ENCODE measurements at regions not wholly inside any gene's neighbourhood (a gene's known extent, or its start where the extent isn't known, plus 50 kb on each side); places are given as distances from the start of the nearest gene placed in this dataset.

- H3K4me3 ChIP-seq (ENCODE audit: low read length in 2 of 2) = no peak overlapping the region
- H3K9me3 ChIP-seq (ENCODE audit: control insufficient read depth in 1 of 2, low read length in 2 of 2) = no peaks in the 10 kb centered on the region
- H3K4me3 Mint-ChIP-seq = no peak overlapping the region
- intact Hi-C loops (cut with micrococcal nuclease) = no loop called here
- H3K27ac Mint-ChIP-seq = no peak overlapping the region
- H3K27me3 ChIP-seq (ENCODE audit: insufficient read depth, low read length) = no peaks in the 10 kb centered on the region
- peaks cover 2 to 24% (median 15%) of the 10 kb centered on the region in 8 donors for H3K9me3 Mint-ChIP-seq
- no peak for DNase-seq
- H3K27me3 Mint-ChIP-seq = peaks cover 0 to 1% of the 10 kb centered on the region in 2 donors
- H3K36me3 Mint-ChIP-seq = no peaks in the 10 kb centered on the region
- no peaks in the 10 kb centered on the region for H3K4me1 ChIP-seq (ENCODE audit: insufficient read depth, low read length)
- H3K4me1 Mint-ChIP-seq = no peaks in the 10 kb centered on the region
- H3K27ac ChIP-seq (ENCODE audit: low read depth, low read length) = no peak overlapping the region
- CTCF ChIA-PET (ENCODE audit: partially characterized antibody) = no interaction called here
- POLR2A ChIA-PET (ENCODE audit: partially characterized antibody) = no interaction called here
- no peaks in the 10 kb centered on the region for H3K36me3 ChIP-seq (ENCODE audit: insufficient read depth, low read length)
Measured at GRCh38 chr3:40951636-40952035, 247.7 kb upstream of the CTNNB1 start.

DNA sequence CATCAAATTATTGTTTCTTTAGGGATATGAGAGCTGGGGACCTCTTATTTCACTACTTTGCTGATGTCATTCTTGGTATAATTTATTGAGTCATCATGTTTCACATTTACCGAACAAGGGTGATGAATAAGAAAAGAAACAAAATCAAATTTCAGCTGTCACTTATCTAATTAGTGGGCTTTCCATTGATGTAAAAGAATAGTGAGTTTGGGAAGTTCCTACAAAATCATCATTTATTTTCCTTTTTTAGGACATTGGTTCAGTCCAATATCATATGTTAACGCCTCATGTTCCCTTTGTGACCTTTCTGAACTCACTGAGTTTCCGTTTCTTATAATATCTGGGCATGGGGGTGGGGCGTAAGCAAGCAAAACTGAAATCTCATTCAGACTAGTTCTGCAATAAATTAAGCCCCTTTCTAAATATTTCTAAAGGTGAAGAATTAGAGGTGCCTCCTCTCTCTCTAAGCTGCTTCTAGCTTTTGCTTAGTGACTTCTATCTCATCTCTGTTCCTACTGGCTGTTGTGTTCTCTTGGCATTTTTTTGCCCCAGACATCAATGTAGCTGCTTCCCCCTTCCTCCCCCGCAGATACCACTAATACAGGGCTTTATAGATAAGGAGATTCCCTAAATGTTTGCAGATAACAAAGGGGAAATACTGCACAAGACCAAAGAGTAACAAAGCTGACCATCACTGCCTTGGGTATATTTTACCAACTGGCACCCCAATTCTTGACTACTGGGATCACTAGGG, 238.0 kb upstream of the CTNNB1 start:
- no peak for DNase-seq
- no peaks in the 10 kb centered on the region for H3K4me1 ChIP-seq (ENCODE audit: insufficient read depth, low read length)
- peaks cover 0 to 15% (median 8%) of the 10 kb centered on the region in 8 donors for H3K9me3 Mint-ChIP-seq
- ChIA-PET CTCF (ENCODE audit: partially characterized antibody) (no interaction called here), POLR2A (ENCODE audit: partially characterized antibody) (no interaction called here)
- no peak overlapping the region for H3K27ac ChIP-seq (ENCODE audit: low read depth, low read length)
- no peaks in the 10 kb centered on the region for H3K9me3 ChIP-seq (ENCODE audit: control insufficient read depth in 1 of 2, low read length in 2 of 2)
- H3K27me3 ChIP-seq (ENCODE audit: insufficient read depth, low read length) = no peaks in the 10 kb centered on the region
- intact Hi-C loops (cut with micrococcal nuclease) = no loop called here
- no peak overlapping the region for H3K4me3 Mint-ChIP-seq
- no peaks in the 10 kb centered on the region for H3K4me1 Mint-ChIP-seq
- H3K27me3 Mint-ChIP-seq = peaks cover 3 to 4% of the 10 kb centered on the region in 2 donors
- no peaks in the 10 kb centered on the region for H3K36me3 Mint-ChIP-seq
- no peak overlapping the region for H3K27ac Mint-ChIP-seq
- H3K36me3 ChIP-seq (ENCODE audit: insufficient read depth, low read length) = no peaks in the 10 kb centered on the region
- no peak overlapping the region for H3K4me3 ChIP-seq (ENCODE audit: low read length in 2 of 2)

- ChIA-PET CTCF (ENCODE audit: partially characterized antibody) (no interaction called here), POLR2A (ENCODE audit: partially characterized antibody) (no interaction called here)
- Mint-ChIP-seq H3K9me3 (peaks cover 0 to 12% (median 8%) of the 10 kb centered on the region in 8 donors), H3K4me3 (no peak overlapping the region), H3K4me1 (no peaks in the 10 kb centered on the region), H3K36me3 (no peaks in the 10 kb centered on the region), H3K27ac (no peak overlapping the region), H3K27me3 (peaks cover 7 to 11% of the 10 kb centered on the region in 2 donors)
- Histone ChIP-seq H3K27ac (ENCODE audit: low read depth, low read length) (no peak overlapping the region), H3K36me3 (ENCODE audit: insufficient read depth, low read length) (no peaks in the 10 kb centered on the region), H3K4me1 (ENCODE audit: insufficient read depth, low read length) (no peaks in the 10 kb centered on the region), H3K4me3 (ENCODE audit: low read length in 2 of 2) (no peak overlapping the region), H3K27me3 (ENCODE audit: insufficient read depth, low read length) (no peaks in the 10 kb centered on the region), H3K9me3 (ENCODE audit: control insufficient read depth in 1 of 2, low read length in 2 of 2) (no peaks in the 10 kb centered on the region)
- intact Hi-C loops (cut with micrococcal nuclease) = no loop called here
- no peak for DNase-seq
Measured at GRCh38 chr3:40962721-40963120, 236.6 kb upstream of the CTNNB1 start.

DNA sequence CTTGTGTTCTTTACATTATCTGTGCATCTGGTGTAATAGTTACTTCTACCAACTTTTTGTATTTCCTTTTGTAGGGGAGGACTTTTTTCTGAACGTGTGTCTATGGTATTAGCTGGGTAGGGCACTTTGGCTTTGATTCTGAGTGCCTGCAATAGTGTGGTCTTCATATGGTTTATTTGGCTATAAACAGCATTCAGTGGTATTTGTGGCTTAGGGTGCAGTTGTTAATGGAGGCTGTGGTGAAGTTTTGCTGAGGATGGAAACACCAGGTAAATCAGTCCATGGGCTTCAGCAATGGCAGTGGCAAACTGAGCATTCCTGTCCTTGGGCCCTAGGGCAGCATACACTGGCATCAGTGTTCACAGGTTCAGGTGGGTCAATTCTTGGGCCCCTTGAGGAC, 230.6 kb upstream of the CTNNB1 start:
- no peaks in the 10 kb centered on the region for H3K4me1 ChIP-seq (ENCODE audit: insufficient read depth, low read length)
- intact Hi-C loops (cut with micrococcal nuclease) = no loop called here
- H3K27ac Mint-ChIP-seq = no peak overlapping the region
- ChIA-PET CTCF (ENCODE audit: partially characterized antibody) (no interaction called here), POLR2A (ENCODE audit: partially characterized antibody) (no interaction called here)
- no peaks in the 10 kb centered on the region for H3K27me3 ChIP-seq (ENCODE audit: insufficient read depth, low read length)
- peaks cover 5 to 24% of the 10 kb centered on the region in 2 donors for H3K27me3 Mint-ChIP-seq
- H3K36me3 Mint-ChIP-seq = no peaks in the 10 kb centered on the region
- no peaks in the 10 kb centered on the region for H3K9me3 ChIP-seq (ENCODE audit: control insufficient read depth in 1 of 2, low read length in 2 of 2)
- H3K4me1 Mint-ChIP-seq = peaks cover 0 to 6% (median 1%) of the 10 kb centered on the region in 4 donors
- H3K27ac ChIP-seq (ENCODE audit: low read depth, low read length) = no peak overlapping the region
- DNase-seq = no peak
- peaks cover 0 to 8% (median 1%) of the 10 kb centered on the region in 8 donors for H3K9me3 Mint-ChIP-seq
- no peak overlapping the region for H3K4me3 Mint-ChIP-seq
- H3K4me3 ChIP-seq (ENCODE audit: low read length in 2 of 2) = no peak overlapping the region
- H3K36me3 ChIP-seq (ENCODE audit: insufficient read depth, low read length) = no peaks in the 10 kb centered on the region

GRCh38 chr3:40969341-40969740, 230.0 kb upstream of the CTNNB1 start:
- ChIA-PET CTCF (ENCODE audit: partially characterized antibody) (no interaction called here), POLR2A (ENCODE audit: partially characterized antibody) (no interaction called here)
- H3K36me3 Mint-ChIP-seq = no peaks in the 10 kb centered on the region
- Histone ChIP-seq H3K4me1 (ENCODE audit: insufficient read depth, low read length) (no peaks in the 10 kb centered on the region), H3K4me3 (ENCODE audit: low read length in 2 of 2) (no peak overlapping the region), H3K9me3 (ENCODE audit: control insufficient read depth in 1 of 2, low read length in 2 of 2) (no peaks in the 10 kb centered on the region), H3K36me3 (ENCODE audit: insufficient read depth, low read length) (no peaks in the 10 kb centered on the region), H3K27me3 (ENCODE audit: insufficient read depth, low read length) (no peaks in the 10 kb centered on the region), H3K27ac (ENCODE audit: low read depth, low read length) (no peak overlapping the region)
- H3K27ac Mint-ChIP-seq = no peak overlapping the region
- peaks cover 0 to 6% (median 1%) of the 10 kb centered on the region in 4 donors for H3K4me1 Mint-ChIP-seq
- no peak for DNase-seq
- H3K27me3 Mint-ChIP-seq = peaks cover 5 to 25% of the 10 kb centered on the region in 2 donors
- no peak overlapping the region for H3K4me3 Mint-ChIP-seq
- H3K9me3 Mint-ChIP-seq = peaks cover 0 to 8% (median under 1%) of the 10 kb centered on the region in 8 donors
- intact Hi-C loops (cut with micrococcal nuclease) = no loop called here

- no peak overlapping the region for H3K27ac Mint-ChIP-seq
- H3K27me3 Mint-ChIP-seq = peaks cover 5 to 26% of the 10 kb centered on the region in 2 donors
Measured at GRCh38 chr3:40969756-40970466, 229.4 kb upstream of the CTNNB1 start.

DNA sequence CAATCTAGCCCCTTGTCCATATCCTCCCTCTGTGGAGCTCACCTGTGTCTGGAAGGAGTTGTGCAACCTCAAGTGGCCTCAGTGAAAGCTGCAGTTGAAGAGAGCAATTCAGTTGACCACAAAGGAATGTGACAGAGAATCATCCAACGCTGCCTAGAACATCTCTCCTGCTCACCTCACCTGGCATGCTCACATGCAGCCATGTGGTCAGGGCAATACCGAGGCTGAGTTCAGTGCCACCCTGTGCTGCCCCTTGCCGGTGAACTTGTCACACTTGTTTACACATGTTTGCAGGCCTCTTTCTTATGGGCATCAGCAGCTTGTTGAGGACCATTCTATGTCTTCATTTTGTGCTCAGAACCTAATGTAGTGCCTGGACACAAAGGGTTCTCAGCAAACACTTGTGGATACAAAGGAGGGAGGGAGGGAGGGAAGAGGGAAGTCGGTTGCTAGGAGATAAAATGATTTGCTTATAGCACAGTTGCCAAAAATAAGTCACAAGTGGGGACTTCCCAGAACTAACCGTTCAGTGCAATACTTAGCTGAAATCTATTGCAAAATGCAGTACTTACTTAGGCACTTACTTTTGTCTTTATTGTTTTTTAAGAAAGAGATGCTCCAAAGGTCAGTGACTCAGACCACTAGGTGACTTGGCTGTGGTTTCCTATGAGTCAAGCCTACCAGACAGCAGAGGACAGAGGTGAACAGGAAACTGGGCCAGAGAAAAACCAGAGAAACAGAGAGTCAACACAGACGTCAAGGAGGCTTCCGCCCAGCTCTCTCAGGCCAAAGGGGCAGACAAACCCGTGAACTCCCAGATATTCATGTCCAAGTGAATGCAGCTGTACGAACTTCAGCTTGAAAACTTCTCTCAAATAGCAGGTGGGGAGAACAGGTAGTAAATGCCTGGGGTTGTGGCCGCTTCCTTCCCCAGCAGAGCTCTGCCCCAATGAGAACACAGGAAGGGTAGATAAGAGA, 227.8 kb upstream of the CTNNB1 start:
- H3K36me3 Mint-ChIP-seq = no peaks in the 10 kb centered on the region
- H3K27ac ChIP-seq (ENCODE audit: low read depth, low read length) = no peak overlapping the region
- no peak for DNase-seq
- H3K27ac Mint-ChIP-seq = no peak overlapping the region
- ChIA-PET CTCF (ENCODE audit: partially characterized antibody) (no interaction called here), POLR2A (ENCODE audit: partially characterized antibody) (no interaction called here)
- H3K36me3 ChIP-seq (ENCODE audit: insufficient read depth, low read length) = no peaks in the 10 kb centered on the region
- no peak overlapping the region for H3K4me3 Mint-ChIP-seq
- peaks cover 5 to 29% of the 10 kb centered on the region in 2 donors for H3K27me3 Mint-ChIP-seq
- H3K4me3 ChIP-seq (ENCODE audit: low read length in 2 of 2) = no peak overlapping the region
- intact Hi-C loops (cut with micrococcal nuclease) = no loop called here
- H3K4me1 ChIP-seq (ENCODE audit: insufficient read depth, low read length) = no peaks in the 10 kb centered on the region
- H3K9me3 Mint-ChIP-seq = peaks cover 0 to 8% (median 0%) of the 10 kb centered on the region in 8 donors
- H3K9me3 ChIP-seq (ENCODE audit: control insufficient read depth in 1 of 2, low read length in 2 of 2) = no peaks in the 10 kb centered on the region
- H3K27me3 ChIP-seq (ENCODE audit: insufficient read depth, low read length) = no peaks in the 10 kb centered on the region
- H3K4me1 Mint-ChIP-seq = peaks cover 0 to 6% (median 1%) of the 10 kb centered on the region in 4 donors

More at GRCh38 chr3:40969756-40970466, 229.4 kb upstream of the CTNNB1 start:
- H3K4me3 ChIP-seq (ENCODE audit: low read length in 2 of 2) = no peak overlapping the region
- H3K27ac ChIP-seq (ENCODE audit: low read depth, low read length) = no peak overlapping the region
- no peak overlapping the region for H3K4me3 Mint-ChIP-seq
- ChIA-PET CTCF (ENCODE audit: partially characterized antibody) (no interaction called here), POLR2A (ENCODE audit: partially characterized antibody) (no interaction called here)
- H3K36me3 Mint-ChIP-seq = no peaks in the 10 kb centered on the region
- peaks cover 0 to 8% (median under 1%) of the 10 kb centered on the region in 8 donors for H3K9me3 Mint-ChIP-seq
- intact Hi-C loops (cut with micrococcal nuclease) = no loop called here
- no peaks in the 10 kb centered on the region for H3K27me3 ChIP-seq (ENCODE audit: insufficient read depth, low read length)
- no peaks in the 10 kb centered on the region for H3K4me1 ChIP-seq (ENCODE audit: insufficient read depth, low read length)
- H3K9me3 ChIP-seq (ENCODE audit: control insufficient read depth in 1 of 2, low read length in 2 of 2) = no peaks in the 10 kb centered on the region
- no peak for DNase-seq
- H3K4me1 Mint-ChIP-seq = peaks cover 0 to 6% (median 1%) of the 10 kb centered on the region in 4 donors
- H3K36me3 ChIP-seq (ENCODE audit: insufficient read depth, low read length) = no peaks in the 10 kb centered on the region
